HepG2 (cell line): ENCODE measurements at regions not wholly inside any gene's neighbourhood (a gene's known extent, or its start where the extent isn't known, plus 50 kb on each side); places are given as distances from the start of the nearest gene placed in this dataset.
A peak's percentile ranks its signal among the peaks of the same experiment; 100 is the strongest.

Experiments
- CREB1 ChIP-seq, 2 experiments: fragments of 450-650 bp in 1 of 2; IDR thresholded peaks; 2 replicates each; pipeline ENCODE4 v1.6.1; 2016 to 2017; ENCODE audit warnings: control low read depth in 1 of 2, mild to moderate bottlenecking in 1 of 2, missing compliant biosample characterization in 1 of 2, missing genetic modification characterization in 1 of 2
- FOXK2 ChIP-seq: fragments of 450-650 bp; IDR thresholded peaks from 2 replicates; pipeline ENCODE4 v1.6.1; 2016
- FOXM1 ChIP-seq: sonication (generic); formaldehyde crosslinking; IDR thresholded peaks from 2 replicates; pipeline ENCODE4 v1.5.0; 2020; ENCODE audit warnings: missing genetic modification reagents
- GABPA ChIP-seq, 2 experiments: IDR thresholded peaks; 2 replicates each; pipeline ENCODE4 v1.6.1; 2011 to 2016; ENCODE audit warnings: low read depth in 2 of 2, low read length in 1 of 2, missing biosample characterization in 1 of 2, missing genetic modification characterization in 1 of 2
- IKZF1 ChIP-seq: fragments of 450-650 bp; IDR thresholded peaks from 2 replicates; pipeline ENCODE4 v1.7.1; 2016
- KAT8 ChIP-seq: IDR thresholded peaks from 2 replicates; pipeline ENCODE4 v1.6.1; 2016; ENCODE audit warnings: missing genetic modification reagents, missing compliant biosample characterization
- MAFF ChIP-seq: IDR thresholded peaks from 2 replicates; pipeline ENCODE4 v1.6.1; 2011; ENCODE audit warnings: low read depth, low read length, improper control_type of control experiment
- MTF1 ChIP-seq: sonication (generic); formaldehyde crosslinking; IDR thresholded peaks from 2 replicates; pipeline ENCODE4 v1.5.0; 2020; ENCODE audit warnings: missing genetic modification reagents
- MYNN ChIP-seq: sonication (generic); formaldehyde crosslinking; IDR thresholded peaks from 2 replicates; pipeline ENCODE4 v1.4.0; 2020; ENCODE audit warnings: mild to moderate bottlenecking, low read depth, missing genetic modification reagents
- MZF1 ChIP-seq: sonication (generic); formaldehyde crosslinking; IDR thresholded peaks from 2 replicates; pipeline ENCODE4 v1.8.1; 2023; ENCODE audit warnings: mild to moderate bottlenecking, missing genetic modification reagents, borderline replicate concordance
- NPAS2 ChIP-seq: sonication (generic); formaldehyde crosslinking; IDR thresholded peaks from 2 replicates; pipeline ENCODE4 v1.8.0; 2022; ENCODE audit warnings: mild to moderate bottlenecking, missing genetic modification reagents, borderline replicate concordance
- NR0B2 ChIP-seq: sonication (generic); formaldehyde crosslinking; IDR thresholded peaks from 2 replicates; pipeline ENCODE4 v1.4.0; 2020; ENCODE audit warnings: mild to moderate bottlenecking, missing genetic modification reagents
- PHF5A ChIP-seq: IDR thresholded peaks from one replicate; pipeline ENCODE4 v1.6.1; 2018; ENCODE audit warnings: low read depth, missing genetic modification reagents; ENCODE audit not compliant: unreplicated experiment
- PTBP1 ChIP-seq: fragments of 200-400 bp; formaldehyde crosslinking; IDR thresholded peaks from 2 replicates; pipeline ENCODE4 v1.6.1; 2018; ENCODE audit warnings: low read length, low read depth; ENCODE audit not compliant: poor library complexity, severe bottlenecking
- SIN3A ChIP-seq: IDR thresholded peaks from 2 replicates; pipeline ENCODE4 v1.6.1; 2011; ENCODE audit warnings: low read depth, mild to moderate bottlenecking, control low read depth, low read length, borderline replicate concordance
- SMAD3 ChIP-seq: sonication (generic); formaldehyde crosslinking; IDR thresholded peaks from 2 replicates; pipeline ENCODE4 v1.4.0; 2020; ENCODE audit warnings: missing genetic modification reagents
- SMAD9 ChIP-seq: sonication (generic); formaldehyde crosslinking; IDR thresholded peaks from 2 replicates; pipeline ENCODE4 v1.5.1; 2020; ENCODE audit warnings: mild to moderate bottlenecking, missing genetic modification reagents
- SRY ChIP-seq: sonication (generic); formaldehyde crosslinking; IDR thresholded peaks from 2 replicates; pipeline ENCODE4 v1.8.0; 2022; ENCODE audit warnings: mild to moderate bottlenecking, missing genetic modification reagents
- TFDP1 ChIP-seq: IDR thresholded peaks from 2 replicates; pipeline ENCODE4 v1.6.1; 2016; ENCODE audit warnings: missing compliant biosample characterization, missing genetic modification reagents, borderline replicate concordance
- ZBTB3 ChIP-seq: sonication (generic); formaldehyde crosslinking; IDR thresholded peaks from 2 replicates; pipeline ENCODE4 v1.4.0; 2020; ENCODE audit warnings: low read depth, mild to moderate bottlenecking, moderate library complexity, missing genetic modification reagents, borderline replicate concordance
- ZBTB42 ChIP-seq: sonication (generic); formaldehyde crosslinking; IDR thresholded peaks from 2 replicates; pipeline ENCODE4 v1.5.0; 2020; ENCODE audit warnings: mild to moderate bottlenecking, missing genetic modification reagents
- ZFP1 ChIP-seq: IDR thresholded peaks from 2 replicates; pipeline ENCODE4 v1.6.1; 2016
- ZMYM2 ChIP-seq: sonication (generic); formaldehyde crosslinking; IDR thresholded peaks from 2 replicates; pipeline ENCODE4 v1.8.0; 2022; ENCODE audit warnings: mild to moderate bottlenecking, missing genetic modification reagents
- ZNF207 ChIP-seq: fragments of 450-650 bp; IDR thresholded peaks from 2 replicates; pipeline ENCODE4 v1.6.1; 2016; ENCODE audit warnings: antibody characterized with exemption, borderline replicate concordance
- ZNF329 ChIP-seq: sonication (generic); formaldehyde crosslinking; IDR thresholded peaks from 2 replicates; pipeline ENCODE4 v1.9.0; 2021; ENCODE audit warnings: low read depth, mild to moderate bottlenecking, missing genetic modification reagents
- ZNF446 ChIP-seq: sonication (generic); formaldehyde crosslinking; IDR thresholded peaks from 2 replicates; pipeline ENCODE4 v1.5.0; 2020; ENCODE audit warnings: mild to moderate bottlenecking, missing genetic modification reagents
- ZNF501 ChIP-seq: sonication (generic); formaldehyde crosslinking; IDR thresholded peaks from 2 replicates; pipeline ENCODE4 v1.5.1; 2020; ENCODE audit warnings: mild to moderate bottlenecking, moderate library complexity, missing genetic modification reagents
- ZNF550 ChIP-seq: sonication (generic); formaldehyde crosslinking; IDR thresholded peaks from 2 replicates; pipeline ENCODE4 v1.4.0; 2020; ENCODE audit warnings: mild to moderate bottlenecking, missing genetic modification reagents, borderline replicate concordance
- ZSCAN25 ChIP-seq: sonication (generic); formaldehyde crosslinking; IDR thresholded peaks from 2 replicates; pipeline ENCODE4 v1.8.0; 2022; ENCODE audit warnings: mild to moderate bottlenecking, missing genetic modification reagents

- TF ChIP-seq MZF1 (CRISPR knock-in tag): no peak
- TF ChIP-seq FOXM1: no peak
- no peak for TF ChIP-seq ZBTB42 (CRISPR knock-in tag)
- TF ChIP-seq KAT8 (CRISPR knock-in tag): peak; percentile 55; the same call in 1 of the 2 replicates
- TF ChIP-seq ZNF550 (CRISPR knock-in tag): no peak
- peak; percentile 51; the same call in 1 of the 2 replicates for TF ChIP-seq ZFP1 (CRISPR knock-in tag)
- TF ChIP-seq IKZF1: no peak
- TF ChIP-seq SIN3A: no peak
- no peak for TF ChIP-seq SMAD9 (CRISPR knock-in tag)
- no peak for TF ChIP-seq NPAS2
- TF ChIP-seq ZBTB3 (CRISPR knock-in tag): no peak
- no peak for TF ChIP-seq MTF1 (CRISPR knock-in tag)
- TF ChIP-seq NR0B2 (CRISPR knock-in tag): no peak
- TF ChIP-seq SMAD3 (CRISPR knock-in tag): 0 out of 2 replicates have a peak, but pooled peaks have one; percentile 69
- TF ChIP-seq GABPA (IDR thresholded peaks at IDR 0.05; ENCODE audit: low read depth, low read length): no peak
- 0 out of 2 replicates have a peak, but pooled peaks have one; percentile 13 for TF ChIP-seq GABPA (CRISPR knock-in tag; IDR thresholded peaks at IDR 0.05; ENCODE audit: low read depth)
- no peak for TF ChIP-seq TFDP1 (CRISPR knock-in tag)
- TF ChIP-seq ZNF501 (CRISPR knock-in tag): peak; percentile 86
- no peak for TF ChIP-seq PTBP1
- no peak for TF ChIP-seq MAFF
- TF ChIP-seq ZSCAN25 (CRISPR knock-in tag): no peak
- TF ChIP-seq PHF5A (CRISPR knock-in tag): no peak
- no peak for TF ChIP-seq ZNF446
- TF ChIP-seq CREB1 (IDR thresholded peaks at IDR 0.05): no peak
- TF ChIP-seq CREB1 (CRISPR knock-in tag; IDR thresholded peaks at IDR 0.05): peak; percentile 62
- peak; percentile 51; the same call in 1 of the 2 replicates for TF ChIP-seq SRY (CRISPR knock-in tag)
- no peak for TF ChIP-seq FOXK2
- TF ChIP-seq ZNF329 (CRISPR knock-in tag): 0 out of 2 replicates have a peak, but pooled peaks have one; percentile 39
- no peak for TF ChIP-seq ZNF207
- peak; percentile 83 for TF ChIP-seq ZMYM2 (CRISPR knock-in tag)
- TF ChIP-seq MYNN: 0 out of 2 replicates have a peak, but pooled peaks have one; percentile 57
Observed at GRCh38 chr6:28606424-28607391, 81.0 kb downstream of the GPX5 start (continued).
